ENCODE measurements at regions not wholly inside any gene's neighbourhood (a gene's known extent, or its start where the extent isn't known, plus 50 kb on each side); places are given as distances from the start of the nearest gene placed in this dataset.

DNA sequence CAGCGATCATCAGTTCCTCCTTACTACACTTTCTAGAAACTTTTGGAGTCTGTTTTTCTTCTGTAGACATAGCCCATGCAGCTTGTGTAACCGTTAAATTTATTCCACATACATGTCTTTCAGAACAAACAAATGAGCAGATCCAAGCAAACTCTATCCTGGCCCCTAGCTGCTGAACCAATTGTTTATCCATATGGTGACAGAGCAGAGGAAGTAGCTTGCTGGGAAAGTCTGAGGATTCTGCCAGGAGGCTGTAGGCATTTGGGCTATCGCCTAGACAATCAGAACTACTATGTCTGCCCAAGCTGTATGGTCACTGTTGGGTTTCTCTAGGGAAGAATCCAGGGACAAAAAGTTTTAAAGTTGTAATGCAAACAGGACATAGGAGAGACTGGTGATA lies 343.7 kb downstream of the SPRY2 start:
- H3K4me1 Mint-ChIP-seq (ENCODE audit: low read depth): no peaks in the 10 kb centered on the region
- no peaks in the 10 kb centered on the region for H3K36me3 Mint-ChIP-seq (ENCODE audit: low read depth)

DNA sequence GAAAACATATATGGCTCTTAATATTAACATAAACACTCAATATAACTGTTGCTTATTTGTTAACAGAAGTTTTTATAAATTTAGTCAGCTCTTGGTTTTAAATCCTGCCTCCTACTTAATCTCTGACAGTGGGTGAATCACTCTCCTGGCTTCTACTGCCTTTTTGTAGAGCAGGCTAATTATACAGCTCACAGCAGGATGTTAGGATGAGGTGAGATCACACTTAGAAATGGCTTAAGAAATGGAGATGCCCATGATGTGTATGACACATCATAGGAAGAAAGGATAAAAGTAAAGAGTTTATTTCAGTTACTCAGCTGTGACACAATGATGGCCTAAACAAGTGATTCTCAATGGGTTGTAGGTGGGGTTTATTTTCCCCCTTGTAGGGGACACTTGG lies 345.6 kb downstream of the SPRY2 start:
- no peaks in the 10 kb centered on the region for H3K36me3 ChIP-seq (ENCODE audit: insufficient read depth, low read length)
- Mint-ChIP-seq H3K36me3 (ENCODE audit: low read depth) (no peaks in the 10 kb centered on the region), H3K27ac (no peak overlapping the region), H3K4me1 (ENCODE audit: low read depth) (no peaks in the 10 kb centered on the region), H3K9me3 (peaks cover 4% of the 10 kb centered on the region), H3K27me3 (no peaks in the 10 kb centered on the region), H3K4me3 (no peak overlapping the region)
- H3K4me3 ChIP-seq (ENCODE audit: low read length): no peak overlapping the region
- TF ChIP-seq, protein P1, sequence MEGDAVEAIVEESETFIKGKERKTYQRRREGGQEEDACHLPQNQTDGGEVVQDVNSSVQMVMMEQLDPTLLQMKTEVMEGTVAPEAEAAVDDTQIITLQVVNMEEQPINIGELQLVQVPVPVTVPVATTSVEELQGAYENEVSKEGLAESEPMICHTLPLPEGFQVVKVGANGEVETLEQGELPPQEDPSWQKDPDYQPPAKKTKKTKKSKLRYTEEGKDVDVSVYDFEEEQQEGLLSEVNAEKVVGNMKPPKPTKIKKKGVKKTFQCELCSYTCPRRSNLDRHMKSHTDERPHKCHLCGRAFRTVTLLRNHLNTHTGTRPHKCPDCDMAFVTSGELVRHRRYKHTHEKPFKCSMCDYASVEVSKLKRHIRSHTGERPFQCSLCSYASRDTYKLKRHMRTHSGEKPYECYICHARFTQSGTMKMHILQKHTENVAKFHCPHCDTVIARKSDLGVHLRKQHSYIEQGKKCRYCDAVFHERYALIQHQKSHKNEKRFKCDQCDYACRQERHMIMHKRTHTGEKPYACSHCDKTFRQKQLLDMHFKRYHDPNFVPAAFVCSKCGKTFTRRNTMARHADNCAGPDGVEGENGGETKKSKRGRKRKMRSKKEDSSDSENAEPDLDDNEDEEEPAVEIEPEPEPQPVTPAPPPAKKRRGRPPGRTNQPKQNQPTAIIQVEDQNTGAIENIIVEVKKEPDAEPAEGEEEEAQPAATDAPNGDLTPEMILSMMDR (IDR thresholded peaks at IDR 0.05): no peak
- ATAC-seq (ENCODE audit: poor library complexity) (no peak), DNase-seq (no peak)
- no peaks in the 10 kb centered on the region for H3K27me3 ChIP-seq (ENCODE audit: control insufficient read depth in 1 of 2, insufficient read depth in 2 of 2, low read length in 2 of 2)
- H3K27ac ChIP-seq (ENCODE audit: low read depth in 1 of 2, low read length in 2 of 2): no peak overlapping the region
- CTCF ChIA-PET: interaction anchor here (1.0 kb wide), 1 partner anchor 11 kb away, joined by 3 read pairs; no protein-coding TSS in a partner anchor
- no peaks in the 10 kb centered on the region for H3K4me1 ChIP-seq (ENCODE audit: insufficient read depth, low read length)
- H3K9me3 ChIP-seq (ENCODE audit: control insufficient read depth in 1 of 2, insufficient read depth in 1 of 2, low read length in 2 of 2): no peaks in the 10 kb centered on the region
- intact Hi-C loops (cut with DNase I, micrococcal nuclease): no loop called here
- POLR2A ChIA-PET: no interaction called here

More for the DNA sequence above, 343.7 kb downstream of the SPRY2 start:
- TF ChIP-seq, protein P1 (IDR thresholded peaks at IDR 0.05): no peak
- POLR2A ChIA-PET: no interaction called here
- Mint-ChIP-seq H3K9me3 (no peaks in the 10 kb centered on the region), H3K27me3 (no peaks in the 10 kb centered on the region), H3K27ac (no peak overlapping the region), H3K4me3 (no peak overlapping the region)
- H3K4me3 ChIP-seq (ENCODE audit: low read length): no peak overlapping the region
- H3K4me1 ChIP-seq (ENCODE audit: insufficient read depth, low read length): no peaks in the 10 kb centered on the region
- ATAC-seq (ENCODE audit: poor library complexity): no peak
- H3K27me3 ChIP-seq (ENCODE audit: control insufficient read depth in 1 of 2, insufficient read depth in 2 of 2, low read length in 2 of 2): no peaks in the 10 kb centered on the region
- CTCF ChIA-PET: no interaction called here
- H3K9me3 ChIP-seq (ENCODE audit: control insufficient read depth in 1 of 2, insufficient read depth in 1 of 2, low read length in 2 of 2): no peaks in the 10 kb centered on the region
- DNase-seq: no peak
- H3K36me3 ChIP-seq (ENCODE audit: insufficient read depth, low read length): no peaks in the 10 kb centered on the region
- intact Hi-C loops (cut with DNase I, micrococcal nuclease): no loop called here
- no peak overlapping the region for H3K27ac ChIP-seq (ENCODE audit: low read depth in 1 of 2, low read length in 2 of 2)

DNA sequence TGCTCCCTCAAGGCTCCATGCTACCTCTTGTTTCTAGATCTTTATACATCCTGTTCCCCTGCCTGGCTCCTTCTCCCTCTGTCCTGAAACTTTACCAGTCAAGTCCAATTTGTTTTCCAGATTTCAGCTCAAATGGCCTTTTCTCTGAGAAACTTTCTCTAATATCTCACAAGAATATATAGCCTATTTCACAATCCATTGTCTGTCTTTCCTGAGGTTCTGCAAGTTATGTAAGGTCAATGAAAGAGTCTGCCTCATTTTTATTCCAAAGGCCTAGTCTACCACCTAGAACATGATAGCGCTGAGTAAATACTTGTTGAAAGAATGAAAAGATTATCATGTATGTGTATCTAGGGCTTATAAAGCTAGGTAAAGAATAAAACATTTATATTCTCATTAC lies 348.8 kb downstream of the SPRY2 start:
- Histone ChIP-seq H3K4me1 (ENCODE audit: insufficient read depth, low read length) (no peaks in the 10 kb centered on the region), H3K4me3 (ENCODE audit: low read length) (no peak overlapping the region), H3K9me3 (ENCODE audit: control insufficient read depth in 1 of 2, insufficient read depth in 1 of 2, low read length in 2 of 2) (no peaks in the 10 kb centered on the region), H3K27me3 (ENCODE audit: control insufficient read depth in 1 of 2, insufficient read depth in 2 of 2, low read length in 2 of 2) (no peaks in the 10 kb centered on the region), H3K36me3 (ENCODE audit: insufficient read depth, low read length) (no peaks in the 10 kb centered on the region), H3K27ac (ENCODE audit: low read depth in 1 of 2, low read length in 2 of 2) (no peak overlapping the region)
- ChIA-PET CTCF (no interaction called here), POLR2A (no interaction called here)
- no peak overlapping the region for H3K27ac Mint-ChIP-seq
- DNase-seq (no peak), ATAC-seq (ENCODE audit: poor library complexity) (no peak)
- no peaks in the 10 kb centered on the region for H3K4me1 Mint-ChIP-seq (ENCODE audit: low read depth)
- TF ChIP-seq, protein P1 (IDR thresholded peaks at IDR 0.05): no peak
- H3K9me3 Mint-ChIP-seq: peaks cover 4% of the 10 kb centered on the region
- intact Hi-C loops (cut with DNase I, micrococcal nuclease): no loop called here
- H3K4me3 Mint-ChIP-seq: no peak overlapping the region
- no peaks in the 10 kb centered on the region for H3K36me3 Mint-ChIP-seq (ENCODE audit: low read depth)
- H3K27me3 Mint-ChIP-seq: no peaks in the 10 kb centered on the region

All from CD4-positive, alpha-beta T cell (primary cell).